Prostate gland (tissue), 2 donors: ENCODE measurements at regions not wholly inside any gene's neighbourhood (a gene's known extent, or its start where the extent isn't known, plus 50 kb on each side); places are given as distances from the start of the nearest gene placed in this dataset.

Experiments
- DNase-seq: peaks from one replicate; pipeline ENCODE4 v3.0.0-alpha.2; 2019; ENCODE audit warnings: low spot score
- H3K27ac ChIP-seq, 2 donors: fragments of 200-600 bp; sonication (generic); 2 replicates each; pipeline ENCODE4 v1.5.1; 2017 to 2019
- H3K27me3 ChIP-seq: fragments of 200-600 bp; sonication (generic); replicated peaks from 2 replicates; pipeline ENCODE4 v1.5.1; 2019; ENCODE audit not compliant: insufficient read depth
- H3K36me3 ChIP-seq, 2 donors: fragments of 200-600 bp; sonication (generic); 1 replicate in 1 of 2; 2 replicates in 1 of 2; pipeline versions ENCODE4 v1.5.1 to v1.8.1; 2017 to 2019
- H3K4me1 ChIP-seq: fragments of 200-600 bp; sonication (generic); replicated peaks from 2 replicates; pipeline ENCODE4 v1.5.1; 2019
- H3K4me3 ChIP-seq, 2 donors: fragments of 200-600 bp; sonication (generic); 2 replicates each; pipeline ENCODE4 v1.5.1; 2017 to 2019
- H3K9me3 ChIP-seq: fragments of 200-600 bp; sonication (generic); 2 replicates; pipeline ENCODE4 v1.5.1; 2017
- POLR2A ChIP-seq: fragments of 450-650 bp; IDR thresholded peaks from one replicate; pipeline ENCODE4 v1.6.1; 2016; ENCODE audit warnings: antibody characterized with exemption, mild to moderate bottlenecking
- POLR2AphosphoS5 ChIP-seq: sonication (generic); formaldehyde crosslinking; IDR thresholded peaks from one replicate; pipeline ENCODE4 v1.6.1; 2017; ENCODE audit warnings: antibody characterized with exemption
- WGBS: methylation state at CpG from one replicate; pipeline ENCODE4 v1.1.5; 2018; 5-methylcytosine and 5-hydroxymethylcytosine counted together
- intact Hi-C: fragments of 100-400 bp; cut with DNase I; formaldehyde crosslinking; loops from one replicate; pipeline ENCODE4 v1.14.2; 2022
- TF ChIP-seq, protein P1 (sequence below), 4 experiments: fragments of 200-600 bp in 2 of 4; fragments of 450-650 bp in 2 of 4; sonication (generic) in 2 of 4; IDR thresholded peaks; 1 replicate in 3 of 4; 2 replicates in 1 of 4; pipeline ENCODE4 v1.5.1; 2016 to 2019; ENCODE audit warnings: antibody characterized with exemption in 4 of 4, mild to moderate bottlenecking in 2 of 4, moderate library complexity in 2 of 4

GRCh38 chr14:100416921-100417860 lies 94.1 kb downstream of the SLC25A47 start:
- no peak for DNase-seq
- TF ChIP-seq POLR2A (no peak), POLR2AphosphoS5 (no peak)
- TF ChIP-seq, protein P1, sequence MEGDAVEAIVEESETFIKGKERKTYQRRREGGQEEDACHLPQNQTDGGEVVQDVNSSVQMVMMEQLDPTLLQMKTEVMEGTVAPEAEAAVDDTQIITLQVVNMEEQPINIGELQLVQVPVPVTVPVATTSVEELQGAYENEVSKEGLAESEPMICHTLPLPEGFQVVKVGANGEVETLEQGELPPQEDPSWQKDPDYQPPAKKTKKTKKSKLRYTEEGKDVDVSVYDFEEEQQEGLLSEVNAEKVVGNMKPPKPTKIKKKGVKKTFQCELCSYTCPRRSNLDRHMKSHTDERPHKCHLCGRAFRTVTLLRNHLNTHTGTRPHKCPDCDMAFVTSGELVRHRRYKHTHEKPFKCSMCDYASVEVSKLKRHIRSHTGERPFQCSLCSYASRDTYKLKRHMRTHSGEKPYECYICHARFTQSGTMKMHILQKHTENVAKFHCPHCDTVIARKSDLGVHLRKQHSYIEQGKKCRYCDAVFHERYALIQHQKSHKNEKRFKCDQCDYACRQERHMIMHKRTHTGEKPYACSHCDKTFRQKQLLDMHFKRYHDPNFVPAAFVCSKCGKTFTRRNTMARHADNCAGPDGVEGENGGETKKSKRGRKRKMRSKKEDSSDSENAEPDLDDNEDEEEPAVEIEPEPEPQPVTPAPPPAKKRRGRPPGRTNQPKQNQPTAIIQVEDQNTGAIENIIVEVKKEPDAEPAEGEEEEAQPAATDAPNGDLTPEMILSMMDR (IDR thresholded peaks at IDR 0.05), result peak in 2 of 4 experiments; percentile 37 to 71
- Histone ChIP-seq H3K27ac (no peak overlapping the region), H3K36me3 (no peaks in the 10 kb centered on the region), H3K27me3 (no peaks in the 10 kb centered on the region), H3K9me3 (no peaks in the 10 kb centered on the region), H3K4me1 (no peaks in the 10 kb centered on the region), H3K4me3 (no peak overlapping the region)
- 72% methylated on average over 13 of the region's 13 CpGs for WGBS
- intact Hi-C loops, result no loop called here

- TF ChIP-seq, protein P1 (IDR thresholded peaks at IDR 0.05), result no peak
- TF ChIP-seq POLR2AphosphoS5, result no peak
- TF ChIP-seq POLR2A, result no peak
- H3K4me1 ChIP-seq, result no peaks in the 10 kb centered on the region
- no peaks in the 10 kb centered on the region for H3K36me3 ChIP-seq
- no peak for DNase-seq
- no peak overlapping the region for H3K4me3 ChIP-seq
- H3K27ac ChIP-seq, result peak overlapping the region in 1 of 2 donors; percentile 13
- intact Hi-C loops, result no loop called here
- WGBS, result 96% methylated on average over 4 of the region's 4 CpGs
- no peaks in the 10 kb centered on the region for H3K27me3 ChIP-seq
- H3K9me3 ChIP-seq, result no peaks in the 10 kb centered on the region
These were observed 96.7 kb downstream of the SLC25A47 start for GRCh38 chr14:100419856-100420255.

DNA sequence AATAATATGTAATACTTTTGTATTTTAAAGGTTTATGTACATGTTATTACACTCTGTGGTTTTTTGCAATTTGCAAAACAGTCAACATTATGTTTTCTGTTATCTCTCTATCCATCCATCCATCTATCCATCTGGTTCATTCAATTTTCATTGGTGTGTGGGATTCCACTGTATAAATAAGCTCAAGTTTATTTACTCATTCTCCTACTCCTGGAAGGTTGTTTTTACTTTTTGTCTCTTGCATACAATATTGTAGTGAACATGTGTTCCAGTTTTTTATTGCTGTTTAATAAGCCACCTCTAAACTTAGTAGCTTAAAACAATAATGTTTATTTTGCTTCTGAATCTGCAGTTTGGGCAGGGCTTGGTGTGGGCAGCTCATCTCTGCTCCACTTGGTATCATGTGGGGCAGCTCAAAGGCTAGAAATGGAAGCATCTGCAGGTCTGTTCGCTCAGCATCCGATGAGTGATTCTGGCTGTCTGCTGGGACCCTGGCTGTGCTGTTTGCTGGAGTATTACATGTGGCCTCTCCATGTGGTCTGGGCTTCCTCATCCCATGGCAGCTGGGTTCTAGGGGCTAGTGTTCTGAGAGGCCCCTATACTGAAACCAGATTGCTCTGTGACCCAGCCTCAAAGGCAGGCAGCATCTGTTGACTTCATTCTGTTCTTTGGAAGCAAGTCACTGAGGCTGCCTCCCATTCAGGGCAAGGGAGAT lies 98.8 kb downstream of the SLC25A47 start:
- intact Hi-C loops, result no loop called here
- Histone ChIP-seq H3K27me3 (no peaks in the 10 kb centered on the region), H3K27ac (no peak overlapping the region), H3K36me3 (no peaks in the 10 kb centered on the region), H3K4me1 (no peaks in the 10 kb centered on the region), H3K4me3 (no peak overlapping the region), H3K9me3 (no peaks in the 10 kb centered on the region)
- WGBS, result 47% methylated on average over 2 of the region's 2 CpGs
- no peak for DNase-seq
- TF ChIP-seq, protein P1 (IDR thresholded peaks at IDR 0.05), result no peak
- no peak for TF ChIP-seq POLR2AphosphoS5
- no peak for TF ChIP-seq POLR2A

- no peaks in the 10 kb centered on the region for H3K27me3 ChIP-seq
- no peaks in the 10 kb centered on the region for H3K9me3 ChIP-seq
- TF ChIP-seq, protein P1 (IDR thresholded peaks at IDR 0.05), result no peak
- TF ChIP-seq POLR2AphosphoS5 (no peak), POLR2A (no peak)
- WGBS, result 81% methylated on average over 12 of the region's 12 CpGs
- intact Hi-C loops, result no loop called here
- H3K4me3 ChIP-seq, result no peak overlapping the region
- H3K4me1 ChIP-seq, result no peaks in the 10 kb centered on the region
- no peak for DNase-seq
- no peaks in the 10 kb centered on the region for H3K36me3 ChIP-seq
- H3K27ac ChIP-seq, result no peak overlapping the region
These were observed 99.6 kb downstream of the SLC25A47 start for GRCh38 chr14:100422556-100423316.
